UCSD-AML1 (cell line): ENCODE measurements at regions not wholly inside any gene's neighbourhood (a gene's known extent, or its start where the extent isn't known, plus 50 kb on each side); places are given as distances from the start of the nearest gene placed in this dataset.
A peak's percentile ranks its signal among the peaks of the same experiment; 100 is the strongest.
"Not testable (repeated sequence)": the region's sequence is repeated elsewhere in the genome, so short reads cannot be mapped to it uniquely, and the experiment has no call there.

Experiments used
- DNase-seq: peaks from one replicate; lab custom pipeline; 2025; ENCODE audit not compliant: unreplicated experiment; lab: John Stamatoyannopoulos, UW

DNA sequence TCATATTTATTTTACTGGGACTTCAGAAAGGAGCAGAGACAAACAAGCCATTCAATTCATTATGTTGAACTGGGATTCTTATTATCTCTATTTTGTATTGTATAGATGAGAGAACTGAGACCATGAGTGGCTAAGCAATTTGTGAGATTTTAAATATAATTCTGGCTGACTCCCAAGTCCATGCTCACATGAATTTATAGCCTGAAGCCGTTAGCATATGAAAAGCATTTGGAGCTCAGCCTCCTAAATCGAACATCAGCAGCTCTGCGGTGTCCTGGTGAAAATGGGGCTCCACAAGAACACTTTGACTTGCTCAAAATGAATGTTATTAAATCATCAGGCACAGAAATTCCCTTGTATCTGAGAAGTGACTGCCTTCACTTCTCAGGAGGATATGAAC is 96.8 kb upstream of the DPT start:
- no peak for DNase-seq

GRCh38 chr1:168826269-168826668 is 97.3 kb upstream of the DPT start:
- DNase-seq, result no peak

DNA sequence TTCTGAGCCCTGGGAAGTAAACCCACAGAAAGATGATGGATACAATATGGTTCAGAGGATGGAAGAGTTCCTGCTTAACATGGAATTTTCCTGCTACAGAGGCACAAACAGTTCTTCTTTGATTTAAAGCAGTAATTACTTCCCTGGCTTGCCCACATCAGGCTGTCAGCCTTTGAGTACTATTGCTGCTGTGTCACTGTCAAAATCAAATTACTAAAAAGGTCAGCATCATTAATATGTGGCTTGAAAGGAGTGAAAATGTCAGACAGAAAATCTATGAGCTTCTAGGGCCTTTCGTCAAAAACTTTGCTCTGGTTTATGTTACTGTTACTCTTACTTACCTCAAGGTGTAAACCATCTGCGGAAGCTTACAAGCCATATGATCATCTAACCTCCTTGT is 98.6 kb upstream of the DPT start:
- no peak for DNase-seq

DNA sequence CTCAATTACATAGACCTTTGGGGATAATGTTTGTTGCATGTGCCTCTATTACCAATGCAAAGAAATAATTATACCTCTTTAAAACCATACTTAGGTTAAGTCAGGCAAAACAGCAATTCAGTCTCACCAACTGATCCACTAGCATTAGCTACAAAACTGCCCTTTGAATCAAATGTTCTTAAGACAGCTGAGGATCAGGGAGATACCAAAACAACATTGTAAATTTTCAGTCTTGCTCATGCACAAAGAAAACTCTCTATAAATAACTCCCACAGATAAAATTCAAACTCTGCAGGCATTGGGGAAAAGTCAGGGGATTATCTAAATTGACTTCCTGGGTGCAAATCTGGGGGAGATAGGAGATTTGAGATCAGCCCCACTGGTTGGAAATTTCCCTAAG is 100.9 kb upstream of the DPT start:
- DNase-seq, result no peak

- DNase-seq, result no peak
Measured at GRCh38 chr1:168830562-168830961, 101.6 kb upstream of the DPT start.

GRCh38 chr1:168832661-168833060 is 103.7 kb upstream of the DPT start:
- DNase-seq, result no peak

DNA sequence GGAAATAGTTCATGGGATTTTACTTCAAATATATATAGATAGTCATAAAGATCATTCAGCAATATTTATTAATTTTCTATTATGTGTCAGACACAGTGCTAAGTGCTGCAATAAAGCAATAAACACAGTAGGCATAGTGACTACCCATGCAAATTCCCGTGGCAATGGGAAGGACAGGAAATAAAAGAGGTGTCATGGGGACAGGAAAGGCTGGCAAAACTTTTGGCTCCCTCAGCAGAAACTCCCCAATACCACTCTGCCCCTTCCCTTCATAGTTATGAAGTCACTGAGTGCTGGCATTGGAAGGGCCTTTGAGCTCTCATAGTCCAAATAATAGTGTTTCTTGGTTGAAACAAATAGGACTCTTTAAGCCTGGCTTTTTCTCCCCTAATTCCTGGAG is 104.4 kb upstream of the DPT start:
- DNase-seq, result no peak

DNA sequence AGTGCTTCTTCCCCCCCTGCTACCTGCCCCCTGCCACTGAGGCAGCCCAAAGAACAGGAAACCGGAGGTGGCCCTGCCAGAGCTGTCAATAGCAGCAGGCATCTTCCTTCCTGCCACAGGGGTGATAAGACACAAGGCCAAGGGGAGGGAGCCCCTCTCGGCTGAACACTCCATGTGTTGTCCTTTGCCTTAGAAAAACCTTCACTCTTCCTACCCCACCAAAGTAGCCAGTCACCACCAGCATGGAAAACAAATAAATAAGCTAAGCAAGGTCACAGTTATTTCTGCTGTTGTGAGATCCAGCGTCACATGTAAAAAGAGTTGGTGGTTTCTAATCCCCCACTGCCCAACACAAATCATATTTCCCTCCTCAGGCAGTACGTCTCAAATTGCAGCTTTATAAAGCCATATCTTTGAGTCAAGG is 104.8 kb upstream of the DPT start:
- DNase-seq, result peak; percentile 19

DNA sequence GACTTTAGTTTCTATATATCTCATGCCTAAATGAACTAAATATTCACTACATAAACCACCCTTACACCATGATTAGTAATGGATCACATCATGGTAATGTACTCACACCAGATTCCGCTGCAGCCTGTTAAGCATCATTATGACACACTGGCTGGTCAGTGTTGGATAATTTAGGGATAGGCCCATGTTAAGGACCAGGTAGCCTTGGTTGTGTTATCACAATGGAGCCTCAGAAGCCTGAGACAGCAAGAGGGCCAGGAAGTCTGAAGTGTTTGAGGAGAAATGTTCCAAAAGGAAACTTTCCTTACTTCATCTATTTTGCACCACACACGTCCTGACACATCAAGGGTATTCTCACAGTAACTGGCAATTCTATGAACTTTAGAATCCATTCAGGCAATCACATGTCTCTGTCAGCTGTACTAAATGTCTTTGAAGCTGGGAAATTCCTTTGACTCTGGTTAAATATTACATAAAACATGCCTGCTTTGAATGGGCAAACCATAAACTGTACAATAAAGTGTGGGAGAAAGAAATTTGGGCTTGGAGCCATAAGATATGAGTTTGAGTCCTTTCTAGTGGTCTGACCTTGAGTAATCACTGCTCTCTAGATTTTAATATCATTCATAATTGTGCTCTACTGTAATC is 105.3 kb upstream of the DPT start:
- DNase-seq, result no peak

DNA sequence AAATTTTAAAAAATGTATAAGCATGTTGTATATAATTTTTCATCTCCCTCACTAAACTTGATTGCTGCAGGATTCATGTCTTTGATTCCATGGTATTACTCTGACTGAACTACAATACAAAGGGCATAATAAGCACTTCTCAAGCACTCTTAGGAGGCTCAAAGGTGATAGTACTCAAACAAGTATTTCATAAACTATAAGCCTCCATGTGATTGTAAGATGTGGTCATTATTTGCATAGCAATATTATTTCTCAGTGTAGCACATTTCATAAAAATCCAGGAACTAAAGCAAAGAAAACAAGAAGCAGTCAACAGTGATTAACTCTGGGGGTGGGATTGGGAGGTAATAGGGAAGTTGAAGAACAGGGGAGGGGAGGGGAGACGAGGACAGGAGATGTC is 106.2 kb upstream of the DPT start:
- DNase-seq, result no peak

- DNase-seq, result no peak
Measured at GRCh38 chr1:168835791-168836190, 106.8 kb upstream of the DPT start.

GRCh38 chr1:168836469-168836868 is 107.5 kb upstream of the DPT start:
- no peak for DNase-seq

- not testable (repeated sequence) for DNase-seq
Measured at GRCh38 chr1:168837230-168837629, 108.2 kb upstream of the DPT start.

DNA sequence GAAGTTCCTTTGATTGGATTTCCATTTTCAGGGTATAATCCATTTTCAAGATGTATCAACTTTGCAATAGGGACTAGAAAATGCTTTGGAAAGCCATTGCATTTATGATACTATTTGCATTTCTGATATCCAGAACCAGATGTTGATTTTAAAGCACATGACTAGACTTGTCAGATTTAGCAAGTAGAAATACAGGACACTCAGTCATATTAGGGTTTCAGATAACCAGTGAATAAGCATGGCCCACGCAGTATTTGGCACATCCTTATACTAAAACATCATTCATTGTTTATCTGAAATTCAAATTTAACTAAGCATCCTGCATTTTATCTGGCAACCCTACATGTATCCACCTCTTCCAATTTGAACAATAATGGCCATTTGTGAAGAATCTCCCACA is 113.3 kb upstream of the DPT start:
- no peak for DNase-seq

- DNase-seq, result no peak
Measured at GRCh38 chr1:168842916-168843315, 113.9 kb upstream of the DPT start.

GRCh38 chr1:168843401-168843800 is 114.4 kb upstream of the DPT start:
- DNase-seq, result no peak

GRCh38 chr1:168843950-168844349 is 114.9 kb upstream of the DPT start:
- DNase-seq, result no peak

DNA sequence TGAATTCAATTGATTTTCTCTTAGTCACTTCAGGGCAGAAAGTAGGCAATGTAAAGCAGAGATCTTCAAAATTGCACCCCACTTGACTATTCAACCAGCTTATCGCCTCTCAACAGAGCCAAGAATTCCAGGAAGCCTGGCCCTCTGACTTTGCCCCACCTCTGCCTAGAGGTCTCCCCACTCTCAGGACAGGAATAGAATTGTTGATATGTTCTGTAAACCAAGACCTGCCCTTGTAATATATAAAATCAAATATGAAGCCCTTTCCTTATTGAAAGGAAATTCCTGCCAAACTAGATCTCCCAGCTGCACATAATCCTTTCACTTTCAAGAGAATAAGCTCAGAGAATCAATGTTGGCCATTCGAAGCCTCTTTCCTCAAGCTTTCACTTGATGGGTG is 116.1 kb upstream of the DPT start:
- no peak for DNase-seq

DNA sequence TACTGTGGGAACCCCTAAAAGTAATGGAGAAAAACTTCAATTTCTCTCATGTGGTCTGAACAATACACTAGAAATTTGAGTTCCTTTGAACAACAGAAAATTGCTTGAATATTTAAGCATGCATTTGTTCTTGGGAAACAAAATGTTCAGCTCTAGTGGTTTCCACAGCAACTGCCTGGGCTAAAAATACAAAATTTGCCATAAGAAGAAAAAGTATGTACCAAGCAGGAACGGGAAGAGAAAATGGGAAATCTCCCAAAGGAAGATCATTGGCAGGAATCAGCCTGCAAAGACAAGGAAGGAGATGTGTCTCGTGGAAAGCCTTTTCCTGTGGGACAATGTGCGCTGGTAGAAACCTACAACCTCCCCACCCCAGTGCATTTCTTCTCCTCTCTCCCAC is 119.0 kb upstream of the DPT start:
- DNase-seq, result no peak

DNA sequence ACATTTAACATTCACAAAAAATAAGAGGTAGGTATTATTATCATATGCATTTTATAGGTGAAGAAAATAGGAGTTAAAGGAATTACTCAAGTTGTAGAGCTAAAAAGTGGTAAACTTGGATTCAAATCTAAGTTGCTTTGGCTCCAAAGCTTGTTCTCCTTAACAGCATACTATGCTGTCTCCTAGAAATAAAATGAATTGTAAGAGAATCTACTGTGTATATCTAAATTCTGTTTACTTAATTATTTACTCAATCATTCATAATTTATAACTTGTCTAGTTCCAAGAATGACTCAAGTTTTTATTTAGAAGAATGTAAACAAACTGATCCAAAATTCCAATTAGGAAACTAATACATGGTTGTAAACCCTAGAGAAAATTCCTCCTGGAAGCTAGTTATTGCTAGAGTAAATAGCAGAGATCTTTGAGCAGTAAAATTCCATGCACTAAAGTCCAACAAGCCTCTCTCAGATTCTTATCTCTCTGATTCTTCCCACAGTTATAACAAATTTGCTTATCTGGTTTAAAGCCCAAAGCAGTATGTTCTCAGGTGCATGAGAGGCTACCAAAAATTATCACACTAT is 132.5 kb upstream of the DPT start:
- no peak for DNase-seq

DNA sequence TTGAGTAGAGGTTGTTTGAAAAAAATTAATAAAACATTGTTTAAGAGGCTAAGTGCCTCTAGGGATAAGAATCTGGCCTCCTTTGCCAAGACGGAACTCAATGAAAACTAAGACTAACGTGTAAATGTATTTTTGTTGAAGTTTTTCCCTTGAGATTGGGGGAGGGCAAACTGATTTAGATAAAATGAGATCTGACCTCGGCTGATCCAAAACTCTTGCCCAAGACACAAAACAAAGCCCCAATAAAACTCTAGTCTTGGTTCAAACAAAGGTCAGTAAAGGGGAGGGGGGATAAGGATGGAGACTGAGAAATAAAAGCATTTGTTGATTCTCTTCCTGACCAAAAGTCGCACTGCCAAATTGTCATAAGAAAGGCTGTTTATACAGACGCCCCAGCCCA is 134.8 kb upstream of the DPT start:
- DNase-seq, result no peak

- no peak for DNase-seq
Measured at GRCh38 chr1:168864266-168864665, 135.3 kb upstream of the DPT start.
